T-cell (primary cell): ENCODE measurements at regions not wholly inside any gene's neighbourhood (a gene's known extent, or its start where the extent isn't known, plus 50 kb on each side); places are given as distances from the start of the nearest gene placed in this dataset.

Experiments used
- ATAC-seq, 4 experiments: fragments of 200-7000 bp in 3 of 4; fragments of 150-1000 bp in 1 of 4; cut with Tn5 transposase; replicated peaks in 1 of 4; 1 replicate in 3 of 4; 2 replicates in 1 of 4; pipeline ENCODE4 v1.10.0; 2021; ENCODE audit warnings: moderate library complexity in 3 of 4, mild to moderate bottlenecking in 2 of 4, moderate number of reproducible peaks in 1 of 4
- CTCF ChIA-PET, 2 donors: fragments of 300-600 bp; sonication (Branson Sonifier 250); formaldehyde crosslinking; loops; one replicate each; lab custom pipeline; 2022; ENCODE audit warnings: antibody characterized with exemption in 2 of 2; lab: Charles Lee
- POLR2A ChIA-PET, 2 donors: fragments of 300-600 bp; sonication (Branson Sonifier 250); formaldehyde crosslinking; loops; one replicate each; lab custom pipeline; 2022; ENCODE audit warnings: antibody characterized with exemption in 2 of 2; lab: Charles Lee
- DNase-seq, 35 experiments: peaks; one replicate each; pipeline versions ENCODE4 v3.0.0 to v3.0.0-alpha.2; 2013 to 2023
- H3K27ac ChIP-seq: one replicate; pipeline ENCODE4 v1.5.1; 2013; ENCODE audit warnings: low read length
- H3K27me3 ChIP-seq, 2 experiments: replicated peaks in 1 of 2; 1 replicate in 1 of 2; 2 replicates in 1 of 2; pipeline versions ENCODE4 v1.6.1 to v1.7.0; 2013; ENCODE audit warnings: low read length in 1 of 2, mixed read lengths in 1 of 2; ENCODE audit not compliant: control insufficient read depth in 2 of 2, insufficient read depth in 2 of 2; ENCODE audit errors: extremely low read depth in 1 of 2
- H3K36me3 ChIP-seq, 2 donors: 1 replicate in 1 of 2; 2 replicates in 1 of 2; pipeline versions ENCODE4 v1.6.1 to v1.7.0; 2013; ENCODE audit warnings: low read length in 1 of 2; ENCODE audit not compliant: control insufficient read depth in 2 of 2, insufficient read depth in 1 of 2; ENCODE audit errors: extremely low read depth in 1 of 2
- H3K4me1 ChIP-seq, 2 experiments: 1 replicate in 1 of 2; 2 replicates in 1 of 2; pipeline versions ENCODE4 v1.6.1 to v1.7.0; 2013; ENCODE audit warnings: low read length in 2 of 2, mixed read lengths in 1 of 2; ENCODE audit not compliant: insufficient read depth in 2 of 2, control insufficient read depth in 1 of 2; ENCODE audit errors: extremely low read depth in 1 of 2
- H3K4me3 ChIP-seq, 2 donors: 1 replicate in 1 of 2; 2 replicates in 1 of 2; pipeline versions ENCODE4 v1.5.1 to v1.7.0; 2013; ENCODE audit warnings: mild to moderate bottlenecking in 2 of 2, low read length in 1 of 2, moderate library complexity in 1 of 2; ENCODE audit not compliant: control insufficient read depth in 1 of 2; ENCODE audit errors: extremely low read depth in 1 of 2
- H3K9me3 ChIP-seq: 2 replicates; pipeline ENCODE4 v1.7.0; 2013
- H3K27ac Mint-ChIP-seq, 2 donors: one replicate each; pipeline ENCODE4 v1.8.0; 2020 to 2021; ENCODE audit warnings: mild to moderate bottlenecking in 2 of 2, mixed read lengths in 2 of 2
- H3K27me3 Mint-ChIP-seq, 2 donors: one replicate each; pipeline ENCODE4 v1.8.0; 2021 to 2022; ENCODE audit warnings: mixed read lengths in 2 of 2
- H3K36me3 Mint-ChIP-seq: one replicate; pipeline ENCODE4 v1.8.0; 2021; ENCODE audit warnings: mixed read lengths
- H3K4me1 Mint-ChIP-seq, 3 donors: one replicate each; pipeline ENCODE4 v1.8.0; 2020 to 2022; ENCODE audit warnings: mixed read lengths in 3 of 3, mild to moderate bottlenecking in 1 of 3
- H3K4me3 Mint-ChIP-seq, 3 donors: one replicate each; pipeline ENCODE4 v1.8.0; 2020 to 2022; ENCODE audit warnings: mild to moderate bottlenecking in 3 of 3, mixed read lengths in 3 of 3, moderate library complexity in 3 of 3
- H3K9me3 Mint-ChIP-seq, 3 donors: one replicate each; pipeline ENCODE4 v1.8.0; 2020 to 2022; ENCODE audit warnings: mixed read lengths in 3 of 3
- WGBS: methylation state at CpG from one replicate; pipeline ENCODE4 v1.1.5; 2013; ENCODE audit warnings: missing lambda C conversion rate; ENCODE audit not compliant: insufficient coverage; 5-methylcytosine and 5-hydroxymethylcytosine counted together

DNA sequence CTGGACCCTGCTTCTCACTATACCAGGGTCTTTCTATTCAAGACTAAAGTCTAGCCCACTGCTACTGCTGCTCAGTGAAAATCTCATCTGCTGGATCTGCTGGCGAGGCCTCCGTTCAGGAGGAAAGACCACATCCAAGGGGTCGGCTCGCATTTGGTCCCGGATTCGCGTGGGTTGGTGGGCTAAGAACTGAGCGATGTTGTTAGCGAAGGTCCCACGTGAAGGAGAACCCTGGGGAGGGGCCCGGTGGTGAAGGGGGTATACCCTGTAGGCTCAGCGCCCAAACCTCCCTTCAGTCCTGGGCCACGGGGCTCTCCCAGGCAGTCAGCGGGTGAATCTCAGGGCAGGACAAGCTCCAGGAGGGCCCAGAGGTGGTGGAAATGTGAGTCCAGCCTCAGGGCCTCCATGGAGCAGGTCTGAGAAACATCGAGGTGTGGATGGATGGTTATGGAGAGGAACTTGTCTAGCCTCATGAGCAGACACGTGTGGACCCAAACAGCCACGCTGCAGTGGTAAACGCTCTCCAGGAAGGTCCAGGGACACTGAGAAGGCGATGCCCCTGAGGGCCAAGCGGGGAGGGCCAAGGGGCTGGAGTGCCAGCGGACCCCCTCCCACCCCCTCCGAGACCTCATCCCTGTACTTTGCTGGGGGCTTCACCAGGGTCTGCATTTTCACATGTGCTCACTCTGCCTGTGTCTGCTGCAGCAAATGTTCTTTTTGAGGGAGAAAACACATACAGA is 152.3 kb downstream of the CTTN start:
- no peak for DNase-seq
- Mint-ChIP-seq H3K9me3 (no peaks in the 10 kb centered on the region), H3K27me3 (peaks cover 6 to 8% of the 10 kb centered on the region in 2 donors), H3K36me3 (no peaks in the 10 kb centered on the region), H3K27ac (no peak overlapping the region), H3K4me1 (no peaks in the 10 kb centered on the region), H3K4me3 (no peak overlapping the region)
- Histone ChIP-seq H3K27ac (no peak overlapping the region), H3K4me1 (no peaks in the 10 kb centered on the region), H3K36me3 (no peaks in the 10 kb centered on the region), H3K27me3 (peaks cover 0 to 26% of the 10 kb centered on the region in 2 experiments), H3K9me3 (no peaks in the 10 kb centered on the region), H3K4me3 (no peak overlapping the region)
- 77% methylated on average over 17 of the region's 22 CpGs for WGBS
- CTCF ChIA-PET, result no interaction called here
- POLR2A ChIA-PET, result no interaction called here
- no peak for ATAC-seq

DNA sequence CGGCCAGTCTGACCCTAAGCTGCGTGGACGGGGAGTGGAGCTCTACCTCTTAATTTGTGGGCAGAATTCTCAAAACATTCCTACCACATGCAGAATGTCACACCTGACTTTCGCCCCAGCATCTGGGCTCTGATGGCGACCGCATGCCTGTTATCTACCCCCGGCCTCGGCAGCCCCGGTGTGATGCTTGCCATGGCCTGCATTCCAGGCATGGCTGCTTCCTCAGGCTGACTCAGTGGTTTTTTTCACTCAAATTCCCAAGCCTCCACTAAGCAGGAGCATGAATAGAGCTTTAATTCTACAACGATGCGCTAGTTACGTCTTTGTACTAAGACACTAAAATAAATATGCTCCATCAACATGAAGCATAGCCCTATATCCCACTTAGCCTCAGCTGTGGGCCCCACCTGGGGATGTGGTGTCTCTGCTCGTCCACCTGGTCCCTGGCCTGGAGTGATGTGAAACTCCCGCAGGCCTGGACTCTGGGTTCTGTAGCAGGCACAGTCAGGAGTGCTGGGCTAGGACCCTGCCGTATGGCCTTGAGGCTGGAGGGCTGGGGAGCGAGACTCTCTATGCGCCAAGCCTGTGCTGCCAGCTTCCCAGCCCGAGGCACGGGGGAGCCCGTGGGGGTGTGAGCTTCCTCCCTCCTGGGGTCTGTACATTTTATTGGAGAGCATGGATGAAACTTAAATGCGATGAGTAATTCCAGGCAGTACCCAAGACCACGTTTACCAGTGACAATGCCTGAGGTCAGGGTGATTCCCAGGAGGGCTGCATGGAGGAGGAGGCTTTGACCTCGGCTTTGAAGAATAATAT is 153.2 kb downstream of the CTTN start:
- Mint-ChIP-seq H3K36me3 (no peaks in the 10 kb centered on the region), H3K4me1 (no peaks in the 10 kb centered on the region), H3K4me3 (no peak overlapping the region), H3K27me3 (peaks cover 3 to 5% of the 10 kb centered on the region in 2 donors), H3K9me3 (no peaks in the 10 kb centered on the region), H3K27ac (no peak overlapping the region)
- Histone ChIP-seq H3K4me1 (no peaks in the 10 kb centered on the region), H3K9me3 (no peaks in the 10 kb centered on the region), H3K27me3 (peaks cover 0 to 22% of the 10 kb centered on the region in 2 experiments), H3K27ac (no peak overlapping the region), H3K4me3 (no peak overlapping the region), H3K36me3 (no peaks in the 10 kb centered on the region)
- DNase-seq (no peak), ATAC-seq (no peak)
- ChIA-PET POLR2A (no interaction called here), CTCF (no interaction called here)
- 77% methylated on average over 12 of the region's 23 CpGs for WGBS

DNA sequence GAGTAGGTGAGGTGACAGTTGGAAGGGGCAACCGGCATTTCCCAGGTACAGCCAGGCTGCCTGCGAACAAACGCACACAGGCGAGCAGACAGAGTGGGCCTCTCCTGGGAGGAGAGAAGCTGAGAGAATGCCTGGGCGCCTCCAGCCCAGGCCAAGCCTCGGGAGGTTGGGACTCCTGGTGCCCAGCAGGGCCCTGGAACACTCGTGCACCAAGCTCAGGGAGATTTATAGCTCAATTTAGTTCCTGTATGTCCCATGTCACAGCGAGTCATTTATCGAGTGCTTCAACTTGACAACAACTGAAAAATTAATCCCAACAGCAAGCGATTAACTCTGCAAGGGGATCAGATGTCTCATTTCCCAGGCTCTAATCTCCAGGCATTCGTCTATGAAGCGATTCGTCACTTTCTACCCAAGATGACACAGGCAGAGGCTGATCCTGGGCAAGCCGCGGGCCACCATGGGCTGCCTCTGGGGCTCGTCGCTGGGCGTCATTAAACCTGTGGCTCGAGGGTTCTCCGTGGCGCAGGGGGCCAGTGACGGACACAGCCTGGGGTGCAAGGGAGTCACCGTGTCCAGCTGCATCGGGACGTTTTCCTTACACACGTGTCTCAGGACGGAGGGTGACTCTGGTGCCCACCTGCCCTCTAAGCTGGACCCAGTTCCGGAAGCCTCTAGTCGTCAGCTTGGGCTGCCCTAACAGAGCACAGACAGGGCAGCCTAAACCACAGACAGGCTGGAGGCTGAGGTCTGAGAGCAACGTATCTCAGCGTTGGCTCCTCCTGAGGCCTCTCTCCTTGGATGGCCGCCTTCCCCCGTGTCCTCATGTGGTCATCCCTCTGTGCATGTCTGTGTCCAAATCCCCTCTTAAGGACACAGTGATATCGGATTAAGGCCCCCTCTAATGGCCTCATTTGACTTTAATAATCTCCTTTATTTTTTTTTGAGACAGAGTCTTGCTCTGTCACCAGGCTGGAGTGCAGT is 154.1 kb downstream of the CTTN start:
- no peaks in the 10 kb centered on the region for H3K36me3 ChIP-seq
- Mint-ChIP-seq H3K4me1 (no peaks in the 10 kb centered on the region), H3K27me3 (peaks cover 0 to 2% of the 10 kb centered on the region in 2 donors), H3K27ac (no peak overlapping the region), H3K4me3 (no peak overlapping the region), H3K36me3 (no peaks in the 10 kb centered on the region), H3K9me3 (no peaks in the 10 kb centered on the region)
- DNase-seq (no peak), ATAC-seq (no peak)
- H3K27me3 ChIP-seq, result peaks cover 0 to 21% of the 10 kb centered on the region in 2 experiments
- H3K4me3 ChIP-seq, result no peak overlapping the region
- H3K9me3 ChIP-seq, result no peaks in the 10 kb centered on the region
- CTCF ChIA-PET, result no interaction called here
- 85% methylated on average over 34 of the region's 34 CpGs for WGBS
- H3K4me1 ChIP-seq, result no peaks in the 10 kb centered on the region
- POLR2A ChIA-PET, result no interaction called here
- no peak overlapping the region for H3K27ac ChIP-seq

DNA sequence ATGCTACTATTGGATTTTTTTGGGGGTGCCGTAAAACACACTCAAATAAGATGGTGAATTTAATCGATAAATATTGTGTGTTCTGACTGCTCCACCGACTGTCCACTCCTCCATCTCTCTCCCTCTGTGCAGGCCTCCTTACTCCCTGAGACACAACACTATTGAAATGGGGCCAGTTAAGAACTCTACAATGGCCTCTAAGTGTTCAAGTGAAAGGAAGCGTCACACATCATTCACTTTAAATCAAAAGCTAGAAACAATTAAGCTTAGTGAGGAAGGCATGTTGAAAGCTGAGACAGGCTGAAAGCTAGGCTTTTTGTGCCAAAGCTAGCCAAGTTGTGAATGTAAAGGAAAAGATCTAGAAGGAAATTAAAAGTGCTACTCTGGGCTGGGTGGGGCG is 156.7 kb downstream of the CTTN start:
- no peaks in the 10 kb centered on the region for H3K27me3 Mint-ChIP-seq

DNA sequence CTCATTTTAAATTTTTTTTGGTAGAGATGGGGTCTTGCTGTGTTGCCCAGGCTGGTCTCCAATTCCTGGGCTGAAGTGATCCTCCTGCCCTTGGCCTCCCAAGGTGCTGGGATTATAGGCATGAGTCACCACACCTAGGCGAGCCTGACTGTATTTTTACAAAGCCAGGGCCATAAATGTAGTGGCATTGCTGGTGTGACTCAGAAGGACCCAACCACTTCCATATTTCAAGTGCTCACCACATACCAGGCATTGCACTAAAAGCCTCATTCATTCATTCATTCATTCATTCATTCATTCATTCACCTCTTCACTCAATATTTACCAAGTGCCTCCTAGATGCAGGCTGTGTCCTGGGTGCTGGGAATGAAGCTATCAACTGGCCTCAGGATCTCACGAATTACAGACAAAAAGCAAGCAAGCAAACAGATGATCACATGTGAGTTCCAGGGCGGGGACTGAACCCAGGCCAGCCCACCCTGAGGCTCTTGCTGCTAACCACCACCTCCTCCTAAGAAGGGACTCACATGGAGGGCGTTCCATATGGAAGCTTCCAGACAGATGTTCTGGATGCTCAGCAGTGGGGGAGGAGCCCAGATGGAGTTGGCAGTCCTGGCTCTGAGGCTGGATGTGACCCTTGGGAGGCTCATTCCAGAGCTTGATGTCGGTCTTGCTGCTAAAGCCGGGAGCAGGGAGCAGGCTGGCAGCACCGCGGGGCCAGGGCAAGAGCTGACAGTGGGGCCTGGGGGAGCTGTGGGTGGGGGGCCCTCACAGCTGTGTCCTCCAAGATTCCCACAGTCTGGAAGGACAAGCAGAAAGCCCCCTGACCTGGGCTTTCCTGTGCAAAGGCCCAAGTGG is 158.8 kb downstream of the CTTN start:
- CTCF ChIA-PET, result no interaction called here
- no peak overlapping the region for H3K4me3 ChIP-seq

More for the DNA sequence above, 156.7 kb downstream of the CTTN start:
- ChIA-PET POLR2A (no interaction called here), CTCF (no interaction called here)
- Mint-ChIP-seq H3K9me3 (no peaks in the 10 kb centered on the region), H3K36me3 (no peaks in the 10 kb centered on the region), H3K4me3 (no peak overlapping the region), H3K27ac (no peak overlapping the region), H3K4me1 (no peaks in the 10 kb centered on the region)
- DNase-seq (no peak), ATAC-seq (no peak)
- WGBS, result no CpG with 5 or more reads among the region's 5 CpGs
- Histone ChIP-seq H3K9me3 (no peaks in the 10 kb centered on the region), H3K4me3 (no peak overlapping the region), H3K4me1 (no peaks in the 10 kb centered on the region), H3K27ac (no peak overlapping the region), H3K36me3 (no peaks in the 10 kb centered on the region), H3K27me3 (peaks cover 0 to 20% of the 10 kb centered on the region in 2 experiments)

More for the DNA sequence above, 158.8 kb downstream of the CTTN start:
- Mint-ChIP-seq H3K9me3 (no peaks in the 10 kb centered on the region), H3K4me3 (no peak overlapping the region), H3K27ac (no peak overlapping the region), H3K4me1 (no peaks in the 10 kb centered on the region), H3K36me3 (no peaks in the 10 kb centered on the region), H3K27me3 (no peaks in the 10 kb centered on the region)
- Histone ChIP-seq H3K27ac (no peak overlapping the region), H3K36me3 (no peaks in the 10 kb centered on the region), H3K27me3 (peaks cover 0 to 11% of the 10 kb centered on the region in 2 experiments), H3K4me1 (no peaks in the 10 kb centered on the region), H3K9me3 (no peaks in the 10 kb centered on the region)
- WGBS, result 62% methylated on average over 3 of the region's 8 CpGs
- no peak for ATAC-seq
- DNase-seq, result no peak
- POLR2A ChIA-PET, result no interaction called here
